ENCODE measurements at regions not wholly inside any gene's neighbourhood (a gene's known extent, or its start where the extent isn't known, plus 50 kb on each side); places are given as distances from the start of the nearest gene placed in this dataset.

DNA sequence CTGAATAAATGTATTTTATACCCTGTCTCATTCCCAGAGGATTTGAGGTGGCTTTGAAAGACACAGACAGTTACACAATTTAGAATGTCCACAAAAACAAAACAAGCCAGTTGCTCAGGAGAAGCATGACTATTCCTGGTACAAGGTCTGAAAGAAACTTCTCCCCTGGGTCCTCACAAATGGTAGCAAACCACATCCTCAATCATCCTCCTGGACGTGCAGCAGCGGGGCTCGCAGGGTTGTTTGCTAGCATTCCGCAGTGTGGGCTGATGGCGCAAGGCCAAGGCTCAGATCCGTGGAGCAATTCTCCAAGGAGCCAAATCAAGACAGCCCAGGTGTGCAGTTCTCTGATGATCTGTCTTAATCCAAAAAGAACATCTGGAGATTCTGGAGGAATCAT is 210.3 kb downstream of the ACTL7B start:
- DNase-seq (ENCODE audit: low read depth), result peak; percentile 24

DNA sequence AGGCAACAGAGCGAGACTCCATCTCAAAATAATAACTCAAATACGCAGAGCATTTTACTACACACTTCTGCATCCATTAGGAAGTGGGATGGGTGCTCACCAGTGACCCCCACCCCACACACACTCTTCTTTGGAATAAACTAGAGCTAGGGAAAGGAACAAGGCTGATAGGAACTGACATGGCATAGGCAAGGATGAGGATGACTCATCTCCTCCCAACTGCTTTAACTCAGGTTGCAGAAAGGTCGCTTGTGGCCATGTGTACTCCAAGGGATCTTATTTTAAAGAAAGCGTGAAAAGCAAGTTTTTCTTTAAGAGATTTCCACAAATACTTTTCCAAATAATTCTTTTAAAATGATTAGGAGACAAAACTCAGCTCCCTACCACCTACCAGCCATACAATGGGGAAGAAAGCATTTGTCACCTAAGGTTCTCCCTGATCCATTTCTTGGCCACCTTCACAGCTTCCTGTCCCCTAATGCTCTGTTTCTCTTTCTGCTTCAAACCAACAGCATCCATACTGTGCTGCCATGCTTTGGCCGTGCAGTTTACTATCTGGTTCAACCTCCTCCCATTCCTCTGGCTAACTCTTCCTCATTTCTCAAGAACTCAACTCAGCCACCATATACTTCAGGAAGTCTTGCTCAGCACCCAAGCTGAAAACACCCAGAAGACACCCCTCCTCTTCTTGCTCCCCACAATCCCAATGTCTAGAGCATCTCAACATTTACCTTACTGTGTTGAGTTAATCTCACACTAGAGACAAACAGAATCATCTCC is 211.9 kb downstream of the ACTL7B start:
- peak; percentile 60 for DNase-seq (ENCODE audit: low read depth)

DNA sequence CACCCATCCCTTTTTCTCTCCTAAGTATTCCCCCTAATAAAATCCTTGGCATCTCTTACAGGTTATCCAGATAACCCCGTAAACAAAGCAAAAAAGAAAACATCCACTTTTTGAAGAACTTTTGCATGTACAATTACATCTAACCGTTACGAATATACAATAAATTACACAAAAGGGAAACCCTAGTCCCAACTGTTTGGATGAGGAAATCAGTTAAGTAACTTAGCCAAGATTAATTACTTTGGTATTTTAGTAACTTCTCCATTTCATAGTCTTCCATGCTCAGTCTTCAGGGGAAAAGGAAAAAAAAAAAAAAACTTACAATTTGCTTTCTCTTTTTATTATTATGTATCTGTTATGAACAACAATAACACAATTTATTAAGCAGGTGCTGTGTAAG is 212.9 kb downstream of the ACTL7B start:
- no peak for DNase-seq (ENCODE audit: low read depth)

DNA sequence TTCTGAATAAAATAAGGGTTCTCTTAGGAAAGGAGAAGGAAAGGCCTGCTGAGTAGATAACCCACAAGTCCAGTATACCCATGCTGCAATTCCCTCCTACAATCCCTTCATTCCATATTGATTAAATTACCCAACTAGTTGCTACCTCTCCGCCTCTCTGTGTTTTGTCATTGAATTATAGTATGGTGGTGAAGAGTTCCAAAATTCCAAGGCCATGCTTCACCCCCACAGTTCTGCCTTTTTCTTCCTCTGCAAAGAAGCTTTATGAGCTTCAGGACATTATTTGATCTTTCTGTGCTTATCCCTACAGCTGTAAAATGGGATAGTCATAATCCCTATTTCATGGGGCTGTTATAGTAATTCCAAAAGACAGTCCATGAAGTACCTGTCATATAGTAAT is 215.6 kb downstream of the ACTL7B start:
- no peak for DNase-seq (ENCODE audit: low read depth)

DNA sequence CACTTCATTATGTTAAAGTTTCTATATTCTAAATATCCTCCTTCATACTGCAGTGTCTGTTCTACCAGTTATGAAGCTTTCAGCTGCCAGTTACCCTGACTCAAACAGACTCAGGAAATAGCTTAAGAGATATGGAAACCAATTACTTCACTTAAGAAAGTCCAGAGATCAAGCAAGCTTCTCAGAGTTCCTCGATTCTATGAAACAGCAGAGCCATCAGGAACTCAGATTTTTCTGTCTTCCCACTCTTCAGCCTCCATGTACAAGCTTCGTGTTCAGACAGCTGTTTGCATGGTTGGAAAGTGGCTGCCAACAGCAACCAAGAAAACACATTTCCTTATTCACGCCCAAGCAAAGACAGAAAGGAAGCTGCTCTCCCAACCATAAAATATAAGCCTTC is 216.1 kb downstream of the ACTL7B start:
- DNase-seq (ENCODE audit: low read depth), result no peak

DNA sequence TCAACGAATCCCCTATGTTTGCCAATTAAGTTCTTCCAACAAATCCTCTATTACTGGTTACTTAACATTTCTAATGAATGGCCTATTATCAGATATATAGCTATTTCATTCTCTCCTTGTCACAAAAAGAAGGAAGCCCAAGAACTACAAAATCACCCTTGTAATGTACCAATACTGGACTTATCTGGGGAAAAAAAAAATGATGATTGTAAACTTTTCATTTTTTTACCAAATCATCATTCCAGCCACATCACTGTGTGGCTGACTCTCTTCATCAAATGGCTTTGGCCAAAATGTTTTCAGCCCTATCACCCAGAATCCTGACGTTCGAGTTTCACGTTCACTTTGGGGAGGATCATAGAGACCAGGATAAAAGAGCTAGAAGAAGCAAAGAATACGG is 216.7 kb downstream of the ACTL7B start:
- no peak for DNase-seq (ENCODE audit: low read depth)

DNA sequence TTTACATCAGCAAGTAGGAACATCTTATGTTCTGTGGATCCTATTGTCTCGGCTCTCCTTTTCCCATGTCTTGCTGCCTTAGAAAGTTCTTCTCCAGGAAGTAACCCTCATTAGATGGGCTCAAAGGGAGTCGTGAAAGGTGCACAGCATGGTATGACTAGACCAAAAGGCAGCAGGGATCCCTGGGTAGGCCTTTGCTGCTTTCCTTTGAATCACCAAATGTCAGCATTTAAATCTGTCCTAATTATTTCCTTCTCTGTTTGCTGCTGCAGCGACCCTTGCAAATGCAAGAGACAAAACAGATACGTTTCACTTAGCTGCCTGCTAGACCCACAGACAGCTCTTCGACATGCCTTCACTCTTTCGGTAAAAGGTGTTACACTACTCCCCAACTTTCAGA is 218.4 kb downstream of the ACTL7B start:
- no peak for DNase-seq (ENCODE audit: low read depth)

DNA sequence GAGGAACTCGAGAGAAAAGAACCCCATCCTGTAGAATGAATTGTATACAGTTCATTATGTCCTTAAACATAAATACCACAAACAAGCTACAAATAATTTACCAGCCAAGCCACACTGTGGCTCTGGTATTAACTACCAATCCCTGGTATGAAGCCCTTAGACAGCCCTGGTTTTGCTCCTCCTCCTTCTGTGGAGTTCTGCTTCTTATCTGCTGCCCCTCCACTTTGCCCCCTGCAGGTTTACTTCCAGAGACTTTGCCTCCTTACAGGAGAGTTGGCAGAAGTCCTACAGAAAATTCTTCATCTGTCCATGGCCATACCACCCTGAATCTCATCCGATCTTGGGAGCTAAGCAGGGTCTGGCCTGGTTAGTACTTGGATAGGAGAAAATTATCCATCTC is 219.8 kb downstream of the ACTL7B start:
- peak; percentile 40 for DNase-seq (ENCODE audit: low read depth)

DNA sequence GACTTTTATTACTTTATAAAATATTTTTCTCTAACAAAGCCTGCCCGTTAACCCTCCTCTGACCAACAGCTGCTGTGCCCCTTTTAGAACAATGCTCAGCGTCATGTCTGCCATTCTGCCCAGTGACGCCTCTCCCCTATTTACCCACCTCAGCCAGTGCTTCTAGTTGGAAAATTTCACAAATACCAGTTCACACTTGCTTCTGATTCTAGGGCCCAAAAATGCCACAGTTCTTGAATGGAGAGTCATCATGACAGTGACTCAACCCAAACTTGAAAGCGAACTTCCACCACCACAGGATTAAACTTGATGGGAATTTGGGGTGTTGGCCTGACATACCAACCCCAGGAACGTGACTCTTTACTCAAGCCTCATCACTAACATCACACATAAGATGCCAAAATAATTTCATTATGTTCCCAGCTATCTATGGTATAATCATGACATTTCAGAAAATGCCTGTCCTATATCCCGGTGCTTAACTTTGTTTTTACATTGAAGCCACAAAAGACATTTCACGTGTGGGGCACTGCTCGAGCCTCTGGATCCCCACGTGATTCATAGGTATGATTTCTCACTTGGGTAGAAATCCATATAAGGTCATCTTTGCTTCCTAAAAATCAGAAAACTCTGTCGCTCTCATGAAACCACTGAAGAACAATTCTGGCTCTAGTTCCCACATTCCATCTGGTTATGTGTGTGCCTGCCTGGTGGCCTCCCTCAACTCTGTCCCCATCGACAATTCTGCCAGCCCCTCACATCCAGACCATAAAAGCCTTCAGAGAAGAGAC is 220.9 kb downstream of the ACTL7B start:
- peak; percentile 90 for DNase-seq (ENCODE audit: low read depth)

DNA sequence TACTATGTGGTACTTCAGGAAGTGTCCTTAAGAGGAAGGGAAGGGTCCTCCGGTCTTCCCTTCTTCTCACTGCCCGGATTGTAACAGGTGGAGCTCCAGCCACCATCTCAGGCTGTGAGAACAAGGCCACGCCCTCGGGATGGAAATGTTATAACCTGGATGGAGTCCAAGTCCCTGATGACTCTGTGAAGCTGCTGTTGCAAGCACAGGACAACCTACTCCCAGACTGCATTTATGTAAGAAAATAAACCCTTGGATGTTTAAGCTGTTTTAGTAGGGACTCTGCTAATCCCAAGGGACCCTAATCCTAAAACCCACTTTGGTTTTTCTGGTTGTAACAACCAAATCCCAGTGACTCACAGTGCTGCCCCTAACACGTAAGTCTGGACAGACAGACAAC is 221.6 kb downstream of the ACTL7B start:
- peak; percentile 81 for DNase-seq (ENCODE audit: low read depth)

DNA sequence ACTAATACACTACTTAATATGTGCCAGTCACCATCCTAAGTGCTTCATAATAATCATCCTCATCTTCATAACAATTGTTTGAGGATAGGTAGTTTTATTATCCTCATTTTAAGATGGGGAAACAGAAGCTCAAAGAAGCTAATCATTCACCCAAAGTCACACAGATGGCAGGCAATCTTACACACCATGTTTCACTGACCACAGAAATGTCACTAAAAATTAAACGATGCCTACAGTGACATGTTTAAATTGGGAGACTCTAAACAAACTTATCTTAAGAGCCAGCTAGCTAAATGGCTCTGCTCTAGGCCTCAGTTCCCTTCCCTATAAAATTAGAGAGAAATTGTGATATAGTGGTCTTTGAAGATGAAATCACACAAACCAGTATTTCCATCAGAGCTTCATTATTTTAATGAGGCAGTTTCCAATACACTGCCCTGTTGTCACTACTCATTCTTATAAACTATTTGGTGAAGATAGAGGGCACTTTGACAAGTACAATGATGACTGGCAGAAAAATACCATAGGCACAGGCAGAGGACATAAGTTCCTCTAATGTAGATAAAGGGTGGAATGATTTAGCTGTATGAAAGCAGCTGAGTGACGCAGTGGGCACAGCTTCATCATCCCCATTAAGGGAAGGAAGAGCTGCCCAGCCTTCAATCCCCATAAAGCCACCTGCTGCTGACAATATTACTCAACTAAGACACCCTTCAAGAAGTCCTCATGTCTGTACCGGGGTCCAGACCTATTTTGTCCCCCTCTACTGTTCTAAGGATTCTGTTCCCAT is 224.1 kb downstream of the ACTL7B start:
- no peak for DNase-seq (ENCODE audit: low read depth)

DNA sequence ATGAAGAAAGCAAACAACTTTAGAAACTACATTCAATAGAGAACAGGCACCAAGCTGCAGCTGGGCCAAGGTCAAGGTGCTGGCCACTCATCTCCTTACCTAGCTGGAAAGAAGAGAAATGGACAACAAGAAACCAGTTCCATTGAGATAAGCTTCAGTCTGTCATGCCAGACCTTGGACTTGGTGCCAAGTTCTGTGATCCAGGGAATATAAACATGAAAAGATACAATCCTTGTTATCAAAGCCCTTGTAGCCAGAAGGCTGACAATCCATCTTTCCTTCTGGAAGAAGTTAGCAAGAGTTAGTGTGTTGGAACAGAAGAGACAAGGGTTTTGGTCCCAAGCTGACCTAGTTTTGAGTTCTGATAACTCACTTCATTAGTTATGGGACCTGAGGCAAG is 227.5 kb downstream of the ACTL7B start:
- no peak for DNase-seq (ENCODE audit: low read depth)

DNA sequence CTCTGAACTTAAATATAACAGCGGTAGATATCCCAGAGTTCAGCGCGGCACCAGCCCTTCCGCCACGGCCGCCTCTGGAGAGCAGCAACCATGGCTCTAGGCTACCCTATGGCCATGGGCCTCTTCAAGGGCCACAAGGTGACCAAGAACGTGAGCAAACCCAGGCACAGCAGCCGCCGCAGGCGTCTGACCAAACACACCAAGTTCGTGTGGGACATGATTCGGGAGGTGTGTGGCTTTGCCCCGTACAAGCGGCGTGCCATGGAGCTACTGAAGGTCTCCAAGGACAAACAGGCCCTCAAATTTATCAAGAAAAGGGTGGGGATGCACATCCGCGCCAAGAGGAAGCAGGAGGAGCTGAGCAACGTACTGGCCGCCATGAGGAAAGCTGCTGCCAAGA is 229.0 kb downstream of the ACTL7B start:
- no peak for DNase-seq (ENCODE audit: low read depth)

DNA sequence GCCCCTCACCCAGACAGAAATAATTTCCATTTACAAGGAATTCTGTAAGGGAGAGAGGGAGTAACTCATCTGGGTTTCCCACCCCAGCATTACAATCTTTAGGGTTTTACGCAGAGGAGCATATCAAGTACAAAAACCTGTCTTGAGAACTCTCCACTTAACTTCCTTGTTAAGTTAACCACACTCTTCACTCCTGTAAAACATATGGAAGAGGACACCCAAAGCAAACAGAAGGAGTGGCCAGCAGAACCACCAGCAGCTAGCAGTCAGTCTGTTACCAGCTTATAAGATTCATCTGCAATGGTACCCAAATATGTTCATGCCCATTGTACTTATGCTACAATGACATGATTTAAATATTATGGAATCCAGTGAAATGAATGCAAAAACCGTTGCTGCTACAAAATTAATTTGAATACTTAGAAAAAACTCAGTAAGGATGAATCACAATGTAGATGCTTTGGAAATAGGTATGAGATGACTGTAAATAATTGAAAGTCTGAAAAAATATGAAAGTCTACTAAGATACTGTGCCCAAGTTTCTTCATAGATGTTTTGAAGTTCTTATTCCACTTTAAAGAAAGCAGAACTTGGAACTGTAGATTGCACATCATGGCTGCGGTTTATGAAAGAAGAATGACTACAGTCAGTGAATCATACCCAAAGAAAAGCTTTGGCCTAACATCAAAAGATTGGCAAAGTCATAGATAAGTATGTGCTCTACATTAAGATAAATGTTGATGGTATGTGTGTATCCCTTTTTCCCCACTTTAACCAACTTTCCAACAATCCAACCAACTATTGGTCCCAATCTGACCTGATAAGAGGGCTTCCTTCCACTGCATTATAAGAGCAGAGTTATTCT is 233.6 kb downstream of the ACTL7B start:
- peak; percentile 82 for DNase-seq (ENCODE audit: low read depth)

DNA sequence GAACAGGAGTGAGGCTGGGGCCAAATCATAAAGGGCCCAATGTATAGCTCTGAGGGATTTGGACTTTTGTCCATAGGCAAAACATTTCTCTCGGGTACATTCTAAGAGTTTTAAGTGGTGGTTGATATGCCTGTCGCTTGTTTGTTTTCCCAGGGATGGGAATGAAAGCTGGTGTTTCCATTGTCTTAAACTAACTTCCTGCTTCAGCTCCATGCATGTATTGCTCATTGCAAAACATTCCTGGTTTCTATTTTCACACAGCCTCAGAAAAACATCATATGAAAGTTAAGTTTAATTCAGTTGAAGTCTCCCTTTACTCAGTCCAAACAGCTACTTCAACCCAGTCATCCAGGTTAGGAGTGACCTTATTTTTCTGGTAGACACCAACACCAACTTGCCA is 235.0 kb downstream of the ACTL7B start:
- peak; percentile 68 for DNase-seq (ENCODE audit: low read depth)

DNA sequence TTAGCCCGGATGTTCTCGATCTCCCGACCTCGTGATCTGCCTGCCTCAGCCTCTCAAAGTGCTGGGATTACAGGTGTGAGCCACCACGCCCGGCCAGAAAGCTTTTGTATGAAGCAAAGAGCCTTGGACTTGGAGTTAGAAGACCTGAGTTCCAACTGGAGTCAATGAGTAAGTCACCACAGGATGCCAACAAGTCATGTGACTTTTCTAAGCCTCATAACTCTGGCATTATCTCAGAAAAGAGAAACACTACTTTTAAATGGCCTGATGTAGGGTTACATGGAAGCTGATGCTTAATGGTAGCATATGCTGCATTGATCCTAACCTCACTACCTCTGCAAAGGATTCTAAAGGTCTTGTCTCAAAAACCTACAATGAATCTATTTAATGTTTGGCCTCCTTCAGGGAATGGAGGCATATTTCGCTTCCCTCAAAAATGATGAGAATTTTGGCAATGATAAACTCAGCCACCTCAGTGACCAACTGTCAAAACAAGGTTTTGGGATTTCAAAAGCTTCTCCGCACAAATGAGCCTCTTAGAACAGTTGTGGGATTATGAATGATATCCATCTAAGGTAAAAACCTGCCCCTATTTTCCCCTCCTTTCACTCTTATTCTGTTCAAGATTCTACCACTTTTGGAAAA is 236.8 kb downstream of the ACTL7B start:
- DNase-seq (ENCODE audit: low read depth), result peak; percentile 83

DNA sequence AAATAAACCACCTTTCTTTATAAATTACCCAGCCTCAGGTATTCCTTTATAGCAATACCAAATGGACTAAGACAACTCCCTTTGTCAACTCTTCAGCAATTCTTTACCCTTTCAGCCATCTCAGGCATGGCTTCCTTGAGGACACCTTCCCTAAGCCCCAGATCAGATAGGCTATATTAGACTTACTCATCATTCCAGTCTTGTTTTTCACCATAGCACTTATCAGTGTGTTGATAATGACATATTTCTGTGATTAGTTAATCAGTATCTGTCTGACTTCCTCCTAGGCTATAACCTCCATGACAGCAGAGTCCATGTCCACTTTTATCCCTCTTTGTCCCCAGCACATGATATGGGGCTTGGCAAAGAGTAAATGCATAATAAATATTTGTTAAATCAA is 238.1 kb downstream of the ACTL7B start:
- peak; percentile 30 for DNase-seq (ENCODE audit: low read depth)

DNA sequence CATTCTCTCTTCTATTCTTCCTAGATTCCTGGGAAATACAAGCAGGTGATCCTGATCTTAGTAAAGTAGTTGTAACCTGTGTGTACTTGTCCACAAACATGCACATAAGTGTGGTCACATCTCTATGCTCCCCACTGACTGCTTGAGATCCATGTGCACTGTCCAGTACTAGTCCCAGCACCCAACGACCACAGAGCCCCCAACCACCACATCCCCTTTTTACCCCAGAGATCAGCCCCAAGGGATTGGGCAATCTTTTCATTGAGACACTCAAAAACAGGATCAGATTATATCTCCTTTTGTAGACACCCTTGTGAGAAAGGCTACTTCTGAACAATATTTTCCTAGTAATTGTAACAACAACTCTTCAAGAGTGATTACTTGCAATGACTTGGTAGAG is 240.6 kb downstream of the ACTL7B start:
- no peak for DNase-seq (ENCODE audit: low read depth)

DNA sequence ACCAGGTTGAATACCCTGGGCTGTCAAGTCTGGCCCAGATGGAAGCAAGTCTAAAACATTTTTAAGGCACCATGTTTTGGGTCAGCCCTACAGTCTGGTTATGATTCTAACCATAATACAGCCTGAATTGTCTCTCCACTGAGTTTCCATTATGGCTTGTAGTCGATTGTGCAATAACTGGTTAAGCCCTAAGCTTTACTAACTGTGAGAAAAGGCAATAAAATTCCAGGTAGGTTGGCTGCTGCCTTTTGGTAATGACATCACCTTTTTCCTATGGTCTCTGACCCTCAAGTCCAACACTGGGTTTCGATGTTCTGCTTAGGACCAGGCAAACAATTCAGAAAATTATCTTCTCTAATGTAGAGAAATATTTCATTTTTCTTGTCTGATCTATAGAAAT is 243.3 kb downstream of the ACTL7B start:
- peak; percentile 36 for DNase-seq (ENCODE audit: low read depth)

DNA sequence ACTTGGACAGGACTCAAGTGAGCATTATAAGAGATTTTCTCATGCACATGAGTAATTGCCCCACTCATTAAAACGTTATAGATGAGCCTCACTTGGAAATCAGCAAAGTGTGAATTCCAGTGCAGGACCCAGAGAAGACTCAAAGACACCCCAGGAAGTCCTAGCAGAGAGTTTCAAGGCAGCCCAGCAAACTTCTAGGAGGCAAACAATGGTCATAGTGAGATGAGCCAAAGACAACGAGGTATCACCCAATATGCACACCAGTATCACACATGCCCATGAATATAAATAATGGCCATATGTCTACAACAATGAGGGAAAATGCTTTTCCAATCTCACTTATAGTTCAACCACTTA is 245.9 kb downstream of the ACTL7B start:
- DNase-seq (ENCODE audit: low read depth), result no peak

DNA sequence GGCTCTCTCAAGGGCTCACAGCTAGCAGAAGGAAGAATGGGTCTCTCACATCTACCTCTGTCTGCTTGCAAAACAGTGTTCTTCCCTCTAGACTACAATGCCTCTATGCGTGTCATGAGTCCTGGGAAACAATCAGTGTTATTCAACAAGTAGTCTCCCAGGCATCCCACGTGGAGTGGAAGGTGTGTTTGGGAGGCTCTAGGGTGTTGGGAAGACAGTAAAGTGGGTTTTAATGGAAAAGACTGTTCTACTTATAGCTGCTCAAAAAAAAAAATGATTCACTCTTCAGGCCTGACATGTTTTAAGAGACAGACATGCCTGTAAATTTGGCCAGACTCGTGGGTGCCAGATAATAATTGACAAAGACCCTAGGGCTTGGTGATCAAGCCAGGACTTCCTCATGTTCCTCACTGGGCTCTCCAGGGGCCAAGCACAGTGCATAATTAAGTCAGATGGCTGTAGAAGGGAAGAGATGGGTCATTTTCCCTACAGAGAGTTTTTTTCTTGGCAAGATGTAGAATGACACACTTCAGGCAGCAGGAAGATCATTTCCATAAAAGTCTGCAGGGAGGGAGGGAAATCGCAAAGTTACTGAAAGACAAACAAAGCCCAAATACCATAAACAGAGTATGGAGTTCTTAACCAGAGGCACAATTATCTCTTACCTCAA is 246.4 kb downstream of the ACTL7B start:
- peak; percentile 94 for DNase-seq (ENCODE audit: low read depth)
